Endothelial cell of umbilical vein (primary cell): ENCODE measurements at regions not wholly inside any gene's neighbourhood (a gene's known extent, or its start where the extent isn't known, plus 50 kb on each side); places are given as distances from the start of the nearest gene placed in this dataset.

Experiments
- BruUV-seq: library from RNA; stranded (reverse); fragments of 400-500 nt; replicated peaks from 2 replicates; lab custom pipeline; 2021; lab: Mats Ljungman, UMichigan
- CTCF ChIA-PET: fragments of 300-600, 350-600 bp; sonication (Branson Sonifier 250); formaldehyde crosslinking; loops from one replicate; lab custom pipeline; 2021; ENCODE audit warnings: antibody characterized with exemption, inconsistent platforms; lab: Charles Lee
- POLR2A ChIA-PET: fragments of 300-600, 350-600 bp; sonication (Branson Sonifier 250); formaldehyde crosslinking; loops from one replicate; lab custom pipeline; 2021; ENCODE audit warnings: antibody characterized with exemption, inconsistent platforms; lab: Charles Lee
- DNase-seq: peaks from one replicate; pipeline ENCODE4 v3.0.0-alpha.2; 2011; ENCODE audit warnings: low read depth, low spot score
- FAIRE-seq: peaks from 2 replicates; lab custom pipeline; 2011; peaks lifted over from hg19 to GRCh38; lab: Jason Lieb, UNC
- H2AFZ ChIP-seq: 2 replicates; pipeline ENCODE4 v1.6.0; 2012; ENCODE audit warnings: low read depth, low read length, control low read depth, inconsistent platforms
- H3K27ac ChIP-seq: 2 replicates; pipeline ENCODE4 v1.5.1; 2011; ENCODE audit warnings: low read depth, mild to moderate bottlenecking, control low read depth, low read length, moderate library complexity; ENCODE audit not compliant: insufficient read depth
- H3K27me3 ChIP-seq, 2 experiments: 2 replicates each; pipeline versions ENCODE4 v1.6.0 to v1.6.1; 2011; ENCODE audit warnings: low read length in 2 of 2, mixed read lengths in 1 of 2; ENCODE audit not compliant: control insufficient read depth in 2 of 2, insufficient read depth in 2 of 2
- H3K36me3 ChIP-seq, 2 experiments: 2 replicates in 1 of 2; 3 replicates in 1 of 2; pipeline ENCODE4 v1.5.1; 2011; ENCODE audit warnings: low read length in 2 of 2, mild to moderate bottlenecking in 1 of 2, moderate library complexity in 1 of 2; ENCODE audit not compliant: control insufficient read depth in 2 of 2, insufficient read depth in 2 of 2; ENCODE audit errors: extremely low read depth in 1 of 2
- H3K4me1 ChIP-seq: 3 replicates; pipeline ENCODE4 v1.5.1; 2011; ENCODE audit warnings: mild to moderate bottlenecking, low read length; ENCODE audit not compliant: control insufficient read depth, insufficient read depth; ENCODE audit errors: extremely low read depth
- H3K4me2 ChIP-seq: 2 replicates; pipeline ENCODE4 v1.6.1; 2011; ENCODE audit warnings: low read length, control low read depth, mixed read lengths; ENCODE audit not compliant: insufficient read depth
- H3K4me3 ChIP-seq, 3 experiments: fragments of 200-600 bp in 1 of 3; sonication (generic), shearing (Covaris generic) in 1 of 3; replicated peaks in 1 of 3; 2 replicates each; pipeline ENCODE4 v1.5.1; 2011 to 2016; ENCODE audit warnings: control low read depth in 3 of 3, low read length in 3 of 3, mild to moderate bottlenecking in 2 of 3, inconsistent platforms in 1 of 3, low read depth in 1 of 3, moderate library complexity in 1 of 3; ENCODE audit not compliant: insufficient read depth in 1 of 3
- H3K79me2 ChIP-seq: 2 replicates; pipeline ENCODE4 v1.6.0; 2012; ENCODE audit warnings: low read length, inconsistent platforms; ENCODE audit not compliant: control insufficient read depth, insufficient read depth
- H3K9ac ChIP-seq: replicated peaks from 2 replicates; pipeline ENCODE3; 2011; ENCODE audit warnings: low read length, control low read depth; ENCODE audit not compliant: insufficient read depth; ENCODE audit errors: extremely low read depth
- H3K9me1 ChIP-seq: replicated peaks from 3 replicates; pipeline ENCODE4 v1.6.0; 2011; ENCODE audit warnings: mild to moderate bottlenecking, low read length; ENCODE audit not compliant: control insufficient read depth, insufficient read depth; ENCODE audit errors: extremely low read depth
- H3K9me3 ChIP-seq: replicated peaks from 2 replicates; pipeline ENCODE4 v1.5.1; 2012; ENCODE audit warnings: low read length, inconsistent platforms; ENCODE audit not compliant: control insufficient read depth, insufficient read depth
- H4K20me1 ChIP-seq: replicated peaks from 2 replicates; pipeline ENCODE3; 2011; ENCODE audit warnings: mild to moderate bottlenecking, low read length; ENCODE audit not compliant: control insufficient read depth, insufficient read depth; ENCODE audit errors: extremely low read depth
- EZH2 ChIP-seq: IDR thresholded peaks from 2 replicates; pipeline ENCODE4 v1.6.1; 2012; ENCODE audit warnings: borderline replicate concordance, low read depth, mild to moderate bottlenecking, moderate library complexity, low read length, inconsistent platforms; ENCODE audit not compliant: severe bottlenecking
- FOS ChIP-seq: IDR thresholded peaks from 2 replicates; pipeline ENCODE4 v1.6.1; 2011; ENCODE audit warnings: mild to moderate bottlenecking, low read length, moderate library complexity, borderline replicate concordance; ENCODE audit not compliant: insufficient read depth
- GATA2 ChIP-seq: IDR thresholded peaks from 2 replicates; pipeline ENCODE4 v1.7.0; 2011; ENCODE audit warnings: low read depth, mild to moderate bottlenecking, moderate library complexity, mixed read lengths, low read length; ENCODE audit not compliant: insufficient read length, insufficient read depth
- JUN ChIP-seq: IDR thresholded peaks from 2 replicates; pipeline ENCODE4 v1.6.1; 2011; ENCODE audit warnings: borderline replicate concordance, low read depth; ENCODE audit not compliant: insufficient read length, insufficient read depth
- MYC ChIP-seq: IDR thresholded peaks from one replicate; pipeline ENCODE4 v1.6.1; 2011; ENCODE audit warnings: mild to moderate bottlenecking, low read depth, low read length
- POLR2A ChIP-seq: IDR thresholded peaks from 2 replicates; pipeline ENCODE4 v1.6.1; 2012; ENCODE audit warnings: low read depth, mild to moderate bottlenecking, control low read depth, low read length
- POLR2AphosphoS5 ChIP-seq: IDR thresholded peaks from 2 replicates; pipeline ENCODE4 v1.6.1; 2012; ENCODE audit warnings: low read depth, mild to moderate bottlenecking, control low read depth, low read length, moderate library complexity; ENCODE audit not compliant: insufficient read depth
- dilution Hi-C: fragments of 300-500 bp; cut with MboI; formaldehyde crosslinking; loops from one replicate; pipeline ENCODE4 v1.15.0; 2019; ENCODE audit warnings: low sequenced_read_pairs; ENCODE audit not compliant: extremely low pct_ligation_motif_present
- intact Hi-C: fragments of 100-400 bp; cut with micrococcal nuclease; formaldehyde crosslinking; loops from one replicate; pipeline ENCODE4 v1.10.0; 2022
- TF ChIP-seq, protein P1 (sequence below): IDR thresholded peaks from 2 replicates; pipeline ENCODE4 v1.6.1; 2011; ENCODE audit not compliant: insufficient read depth, insufficient read length
- TF ChIP-seq, protein P2 (sequence below), 2 donors: IDR thresholded peaks; 1 replicate in 1 of 2; 2 replicates in 1 of 2; pipeline ENCODE4 v1.5.1; 2011; ENCODE audit warnings: low read length in 2 of 2, mild to moderate bottlenecking in 2 of 2, moderate library complexity in 2 of 2, control low read depth in 1 of 2, inconsistent platforms in 1 of 2, low read depth in 1 of 2; ENCODE audit not compliant: insufficient read depth in 1 of 2; ENCODE audit errors: extremely low read depth in 1 of 2

- FAIRE-seq (no peak), DNase-seq (no peak)
- Histone ChIP-seq H3K9me3 (peaks cover 7% of the 10 kb centered on the region), H3K79me2 (no peaks in the 10 kb centered on the region), H3K27ac (no peak overlapping the region), H3K4me2 (no peak overlapping the region), H3K27me3 (no peaks in the 10 kb centered on the region), H3K9ac (no peak overlapping the region), H4K20me1 (no peaks in the 10 kb centered on the region), H3K4me3 (no peak overlapping the region), H3K36me3 (no peaks in the 10 kb centered on the region), H2AFZ (no peak overlapping the region), H3K9me1 (no peaks in the 10 kb centered on the region), H3K4me1 (no peaks in the 10 kb centered on the region)
- intact Hi-C loops = no loop called here
- ChIA-PET POLR2A (no interaction called here), CTCF (no interaction called here)
- dilution Hi-C loops = no loop called here
- BruUV-seq = no TSS peak
- no peak for TF ChIP-seq FOS
- TF ChIP-seq GATA2 = no peak
- TF ChIP-seq, protein P1, sequence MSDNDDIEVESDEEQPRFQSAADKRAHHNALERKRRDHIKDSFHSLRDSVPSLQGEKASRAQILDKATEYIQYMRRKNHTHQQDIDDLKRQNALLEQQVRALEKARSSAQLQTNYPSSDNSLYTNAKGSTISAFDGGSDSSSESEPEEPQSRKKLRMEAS = no peak
- TF ChIP-seq EZH2 = no peak
- no peak for TF ChIP-seq JUN
- TF ChIP-seq POLR2AphosphoS5 = no peak
- TF ChIP-seq POLR2A = no peak
Observed at GRCh38 chr22:48021991-48022401, 1259.5 kb downstream of the TBC1D22A start.

DNA sequence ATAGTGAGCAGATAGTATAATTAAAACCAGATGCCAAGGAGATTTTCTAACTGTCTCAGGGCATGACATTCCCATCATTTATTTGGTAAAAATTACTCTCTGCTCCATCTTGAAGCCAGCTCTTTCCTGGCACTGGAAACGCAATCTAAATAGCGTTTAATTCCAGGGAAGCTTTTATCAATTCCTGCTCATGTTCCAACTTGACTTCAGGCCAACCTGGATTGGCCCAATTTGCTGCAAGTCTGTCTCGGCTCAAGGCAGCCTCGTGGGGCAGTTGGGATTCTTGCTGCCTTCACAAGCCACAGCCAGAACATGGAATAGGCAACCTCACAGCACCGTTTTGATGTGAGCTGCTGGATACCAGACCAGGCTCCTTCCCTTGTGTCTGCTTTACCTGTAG is 1255.9 kb downstream of the TBC1D22A start:
- Histone ChIP-seq H3K4me2 (no peak overlapping the region), H2AFZ (no peak overlapping the region), H4K20me1 (no peaks in the 10 kb centered on the region), H3K4me1 (no peaks in the 10 kb centered on the region), H3K27me3 (no peaks in the 10 kb centered on the region), H3K9me1 (no peaks in the 10 kb centered on the region), H3K27ac (no peak overlapping the region), H3K9ac (no peak overlapping the region), H3K9me3 (peaks cover 4% of the 10 kb centered on the region), H3K79me2 (no peaks in the 10 kb centered on the region), H3K4me3 (no peak overlapping the region), H3K36me3 (no peaks in the 10 kb centered on the region)
- dilution Hi-C loops = no loop called here
- FAIRE-seq (no peak), DNase-seq (no peak)
- BruUV-seq = no TSS peak
- ChIA-PET POLR2A (no interaction called here), CTCF (no interaction called here)
- TF ChIP-seq, protein P2, sequence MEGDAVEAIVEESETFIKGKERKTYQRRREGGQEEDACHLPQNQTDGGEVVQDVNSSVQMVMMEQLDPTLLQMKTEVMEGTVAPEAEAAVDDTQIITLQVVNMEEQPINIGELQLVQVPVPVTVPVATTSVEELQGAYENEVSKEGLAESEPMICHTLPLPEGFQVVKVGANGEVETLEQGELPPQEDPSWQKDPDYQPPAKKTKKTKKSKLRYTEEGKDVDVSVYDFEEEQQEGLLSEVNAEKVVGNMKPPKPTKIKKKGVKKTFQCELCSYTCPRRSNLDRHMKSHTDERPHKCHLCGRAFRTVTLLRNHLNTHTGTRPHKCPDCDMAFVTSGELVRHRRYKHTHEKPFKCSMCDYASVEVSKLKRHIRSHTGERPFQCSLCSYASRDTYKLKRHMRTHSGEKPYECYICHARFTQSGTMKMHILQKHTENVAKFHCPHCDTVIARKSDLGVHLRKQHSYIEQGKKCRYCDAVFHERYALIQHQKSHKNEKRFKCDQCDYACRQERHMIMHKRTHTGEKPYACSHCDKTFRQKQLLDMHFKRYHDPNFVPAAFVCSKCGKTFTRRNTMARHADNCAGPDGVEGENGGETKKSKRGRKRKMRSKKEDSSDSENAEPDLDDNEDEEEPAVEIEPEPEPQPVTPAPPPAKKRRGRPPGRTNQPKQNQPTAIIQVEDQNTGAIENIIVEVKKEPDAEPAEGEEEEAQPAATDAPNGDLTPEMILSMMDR (IDR thresholded peaks at IDR 0.05; ENCODE audit: extremely low read depth in 1 of 2, insufficient read depth in 1 of 2, low read depth in 1 of 2, low read length in 2 of 2) = no peak
- no peak for TF ChIP-seq MYC
- no peak for TF ChIP-seq FOS
- TF ChIP-seq JUN = no peak
- TF ChIP-seq, protein P1 = no peak
- intact Hi-C loops = no loop called here
